ENCODE measurements at regions not wholly inside any gene's neighbourhood (a gene's known extent, or its start where the extent isn't known, plus 50 kb on each side); places are given as distances from the start of the nearest gene placed in this dataset.
"Not testable (repeated sequence)": the region's sequence is repeated elsewhere in the genome, so short reads cannot be mapped to it uniquely, and the experiment has no call there.

DNA sequence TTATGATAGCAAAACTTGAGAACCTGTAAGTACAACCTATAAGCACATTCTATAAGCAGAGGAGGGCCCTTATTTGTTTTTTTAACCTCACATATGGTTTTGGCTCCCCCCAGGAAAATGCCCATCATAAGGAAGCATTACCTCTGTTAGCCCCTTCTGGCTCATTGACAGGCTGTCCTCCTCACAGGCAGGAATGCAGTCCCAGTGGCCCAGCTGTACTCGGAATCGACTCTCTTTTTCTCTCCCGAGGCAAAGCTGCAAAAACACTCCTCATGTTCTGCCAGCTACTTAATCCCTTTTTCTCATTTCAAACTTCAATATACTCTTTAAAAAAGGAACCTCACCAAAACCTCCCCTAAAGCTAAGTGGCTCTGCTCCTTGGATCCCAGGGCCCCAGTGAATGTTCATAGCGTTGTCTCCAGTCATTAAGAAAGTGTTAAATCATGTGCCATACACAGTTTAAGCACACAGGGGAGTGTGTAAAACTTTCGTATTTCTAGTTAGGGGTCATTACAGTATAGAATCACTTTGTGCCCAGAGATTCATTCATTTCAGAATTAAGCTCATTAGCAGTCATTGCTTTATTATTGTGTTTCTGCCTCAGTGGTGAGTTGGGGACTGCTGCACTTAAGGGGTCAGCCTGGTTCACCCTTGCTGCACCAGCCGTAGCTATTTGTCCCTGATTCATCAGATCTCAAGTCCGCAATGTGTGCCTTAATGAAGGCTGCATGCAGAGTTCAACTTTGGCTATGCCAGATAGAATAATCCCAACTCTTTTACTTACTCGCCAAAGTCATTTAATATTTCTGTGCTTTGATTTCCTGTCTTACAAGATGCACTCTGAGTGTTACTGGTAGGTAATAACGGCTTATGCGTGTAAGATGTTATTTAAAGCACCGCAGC lies 57.6 kb downstream of the JRKL start:
- DNase-seq (ENCODE audit: low spot score): no peak

DNA sequence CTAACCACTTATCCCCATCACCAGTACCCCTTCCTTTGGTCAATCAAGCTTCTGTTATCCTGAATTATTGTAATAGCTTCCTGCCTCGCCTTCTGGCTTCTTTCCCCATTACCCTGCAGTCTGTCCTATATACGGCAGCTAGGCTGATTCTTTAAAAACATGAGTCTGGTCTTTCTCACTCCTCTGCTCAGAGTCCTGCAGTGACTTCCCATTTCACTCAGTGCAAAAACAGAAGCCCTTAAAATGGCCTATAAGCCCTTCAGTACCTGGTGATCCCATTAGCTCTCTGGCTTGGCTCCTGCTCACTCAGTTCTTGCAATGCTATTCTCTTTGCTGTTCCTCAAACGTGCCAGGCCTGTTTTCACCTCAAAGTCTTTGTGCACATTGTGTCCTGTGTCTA lies 58.4 kb downstream of the JRKL start:
- no peak for DNase-seq (ENCODE audit: low spot score)

DNA sequence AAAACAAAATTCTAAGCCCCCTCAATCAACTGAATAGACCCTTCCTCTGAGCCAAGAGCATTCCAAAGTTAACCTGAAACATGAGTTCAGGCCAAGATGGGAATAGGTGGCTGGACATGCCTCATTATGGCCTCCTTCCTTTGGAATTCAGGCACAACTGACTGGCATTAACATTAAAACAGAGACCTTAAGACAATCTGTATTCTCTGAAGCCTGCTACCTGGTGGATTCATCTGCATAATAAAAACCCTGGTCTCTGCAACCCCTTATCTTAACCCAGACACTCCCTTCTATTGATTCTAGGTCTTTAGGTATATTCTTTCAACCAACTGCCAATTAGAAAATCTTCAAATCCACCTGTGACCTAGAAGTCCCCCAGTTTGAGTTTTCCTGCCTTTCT lies 66.3 kb downstream of the JRKL start:
- no peak for DNase-seq (ENCODE audit: low spot score)

DNA sequence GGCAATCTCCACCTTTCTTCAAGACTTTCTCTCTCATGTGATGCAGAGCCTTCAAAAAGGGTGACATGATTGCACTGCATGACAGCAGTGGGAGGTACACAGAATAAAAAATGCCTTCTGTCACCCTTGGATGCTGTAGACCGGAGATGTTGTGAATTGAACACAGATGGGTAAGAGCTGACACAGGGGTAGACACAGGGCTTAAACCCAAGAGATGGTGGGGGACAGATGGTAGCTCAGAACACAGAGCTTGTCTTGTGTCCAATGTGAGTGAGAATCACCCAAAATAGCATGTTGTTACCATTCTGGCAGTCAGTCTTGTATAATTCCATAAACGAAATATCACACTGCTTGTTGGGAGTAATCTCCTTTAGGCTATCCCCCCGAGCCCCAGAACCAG lies 69.9 kb downstream of the JRKL start:
- no peak for DNase-seq (ENCODE audit: low spot score)

DNA sequence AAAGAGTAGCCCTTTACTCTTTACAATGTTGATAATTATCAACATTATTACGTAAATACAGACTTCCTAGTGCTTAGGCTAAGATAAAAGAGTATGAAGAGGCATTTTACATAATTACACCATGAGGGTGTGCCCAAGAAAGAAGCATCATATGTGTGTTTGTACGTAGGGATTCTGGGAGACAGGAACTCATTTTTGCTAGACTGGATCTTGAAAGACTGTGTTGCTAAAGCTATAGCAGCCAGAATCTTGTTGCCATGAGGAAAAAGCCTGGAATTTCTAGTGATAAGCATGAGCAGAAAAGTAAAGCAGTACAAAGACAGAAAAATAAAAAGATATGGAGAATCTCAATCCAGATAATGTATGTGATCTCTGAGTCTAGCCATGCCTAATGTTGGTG lies 72.1 kb downstream of the JRKL start:
- DNase-seq (ENCODE audit: low spot score): no peak

DNA sequence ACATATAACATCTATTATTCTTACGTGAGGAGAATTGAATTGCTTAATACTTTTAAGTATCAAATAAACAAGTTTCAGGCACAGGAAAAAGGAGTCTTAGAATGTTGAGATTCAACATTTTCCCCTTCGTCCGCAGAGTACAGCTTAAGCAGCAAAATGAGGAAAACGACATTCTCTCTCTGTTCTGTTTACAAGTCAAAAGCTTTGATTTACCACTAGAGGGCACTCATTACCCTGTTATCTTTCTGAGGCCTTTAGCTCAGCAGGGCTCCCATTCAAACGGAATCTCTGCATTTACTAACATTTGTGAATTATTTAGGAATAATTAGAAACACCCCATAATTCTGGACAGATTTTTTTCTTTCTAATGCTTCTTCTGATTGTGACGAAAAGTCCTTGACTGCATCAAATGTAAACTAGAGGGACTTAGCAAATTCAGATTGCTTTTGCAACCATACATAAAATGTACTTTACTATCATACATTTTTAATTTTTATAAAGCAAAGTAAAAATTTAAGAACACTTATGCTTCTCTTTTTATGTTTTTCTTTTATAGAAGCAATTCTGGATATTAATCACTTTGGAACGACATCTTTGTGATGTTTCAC lies 75.0 kb downstream of the JRKL start:
- peak; percentile 66 for DNase-seq (ENCODE audit: low spot score)

DNA sequence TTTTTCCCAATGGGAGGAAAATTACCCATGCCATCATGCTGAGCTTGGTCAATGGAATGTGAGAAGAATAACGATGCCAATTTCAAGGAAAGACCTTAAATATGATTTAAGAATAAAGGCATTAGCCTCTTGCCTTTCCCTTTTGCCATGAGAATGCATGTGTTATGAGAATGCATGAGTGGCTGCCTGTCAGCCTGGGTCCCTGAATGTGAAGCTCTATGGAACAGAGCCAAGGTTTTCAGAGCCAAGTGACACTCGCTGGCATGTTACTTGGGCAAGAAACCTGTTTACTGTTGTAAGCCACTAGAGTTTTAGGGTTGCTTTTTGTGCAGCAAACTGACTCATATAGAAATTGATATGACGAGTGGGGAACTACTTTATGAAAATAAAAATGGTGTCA lies 75.7 kb downstream of the JRKL start:
- DNase-seq (ENCODE audit: low spot score): no peak

DNA sequence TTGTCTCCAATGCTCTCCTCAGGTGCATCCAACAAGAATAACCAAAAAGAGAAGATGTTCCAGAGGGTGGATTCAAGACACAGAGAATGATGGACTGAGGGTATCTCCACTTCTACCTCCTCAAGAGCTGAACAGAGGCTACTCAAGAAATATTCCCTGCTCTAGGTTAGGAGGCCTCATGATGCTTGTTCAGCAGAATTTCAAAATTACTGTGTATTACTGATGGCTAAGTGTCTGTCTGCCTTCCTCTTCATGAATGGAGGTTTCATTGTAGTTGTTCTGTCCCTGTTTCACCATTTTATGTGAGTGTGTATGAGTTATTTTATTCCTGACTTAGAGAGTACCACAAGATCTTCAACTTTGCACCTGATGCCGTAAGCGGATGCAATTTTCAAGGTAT lies 76.8 kb downstream of the JRKL start:
- no peak for DNase-seq (ENCODE audit: low spot score)

DNA sequence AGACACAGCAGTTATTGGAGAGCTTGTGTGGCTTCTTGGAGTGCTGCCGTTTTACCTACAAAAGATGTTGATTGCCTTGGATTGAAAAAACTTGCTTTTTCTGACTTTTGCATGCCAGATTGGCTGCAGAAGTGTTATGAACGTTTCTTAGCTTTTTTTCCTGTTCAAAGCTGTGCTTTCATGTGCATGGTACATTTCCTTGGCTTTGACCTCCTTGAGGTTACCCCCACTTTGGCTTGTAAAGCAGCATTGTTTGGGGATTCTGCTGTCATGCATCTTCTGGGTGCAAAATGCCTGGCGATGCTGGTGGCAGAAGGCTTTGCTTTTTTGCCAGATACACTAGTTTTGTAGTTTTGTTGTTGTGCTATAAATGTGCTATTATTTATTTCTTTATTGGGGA lies 80.0 kb downstream of the JRKL start:
- DNase-seq (ENCODE audit: low spot score): no peak

DNA sequence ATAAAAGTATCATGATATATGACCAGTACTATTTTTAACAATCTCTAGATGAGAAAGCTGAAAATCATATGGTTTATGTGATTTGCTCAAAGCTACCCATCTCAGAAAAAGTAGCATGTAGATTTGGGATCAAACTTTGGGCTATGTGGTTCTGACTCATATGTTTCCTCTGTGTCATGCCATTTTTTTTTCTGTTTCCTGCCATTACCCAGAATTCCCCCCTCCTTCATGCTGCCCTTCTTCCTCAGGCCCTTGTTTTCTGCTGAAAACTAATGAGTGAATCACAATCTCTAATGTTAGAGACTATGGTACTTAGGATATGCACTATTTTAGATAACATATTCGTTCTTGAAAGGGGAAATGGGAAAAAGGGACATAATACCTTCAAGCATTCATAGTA lies 80.7 kb downstream of the JRKL start:
- DNase-seq (ENCODE audit: low spot score): no peak

DNA sequence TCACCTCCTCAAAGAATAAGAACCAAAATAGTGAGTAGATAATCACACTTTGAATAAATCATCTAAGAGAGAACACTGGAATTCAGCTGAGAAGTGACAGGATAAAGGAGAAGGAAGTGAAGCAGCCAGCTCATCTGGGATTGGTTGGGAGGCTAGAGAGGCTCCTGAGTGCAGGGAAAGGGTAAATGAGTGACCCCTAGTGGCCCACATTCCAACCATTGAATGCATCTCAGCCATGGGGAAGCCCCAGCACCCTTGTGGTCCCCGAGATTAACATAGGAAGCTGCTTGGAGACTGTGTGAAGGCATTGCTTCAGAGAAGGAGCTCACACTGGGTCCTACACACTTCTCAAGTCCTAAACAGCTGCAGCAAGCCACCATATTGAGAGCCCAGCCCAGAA lies 82.3 kb downstream of the JRKL start:
- no peak for DNase-seq (ENCODE audit: low spot score)

DNA sequence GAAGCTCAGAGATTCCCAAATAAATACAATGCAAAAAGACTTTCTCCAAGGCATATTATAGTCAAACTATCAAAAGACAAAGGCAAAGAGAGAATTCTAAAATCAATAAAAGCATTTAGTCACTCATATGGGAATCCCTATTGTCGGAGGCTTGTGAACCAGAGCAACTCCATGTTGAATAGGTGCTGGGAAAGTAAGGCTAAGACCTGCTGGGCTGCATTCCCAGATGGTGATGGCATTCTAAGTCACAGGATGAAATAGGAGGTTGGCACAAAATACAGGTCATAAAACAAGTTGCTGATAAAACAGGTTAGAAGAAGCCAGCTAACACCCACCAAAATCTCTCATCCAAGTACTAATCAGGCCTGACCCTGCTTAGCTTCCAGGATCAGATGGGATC lies 84.5 kb downstream of the JRKL start:
- no peak for DNase-seq (ENCODE audit: low spot score)

DNA sequence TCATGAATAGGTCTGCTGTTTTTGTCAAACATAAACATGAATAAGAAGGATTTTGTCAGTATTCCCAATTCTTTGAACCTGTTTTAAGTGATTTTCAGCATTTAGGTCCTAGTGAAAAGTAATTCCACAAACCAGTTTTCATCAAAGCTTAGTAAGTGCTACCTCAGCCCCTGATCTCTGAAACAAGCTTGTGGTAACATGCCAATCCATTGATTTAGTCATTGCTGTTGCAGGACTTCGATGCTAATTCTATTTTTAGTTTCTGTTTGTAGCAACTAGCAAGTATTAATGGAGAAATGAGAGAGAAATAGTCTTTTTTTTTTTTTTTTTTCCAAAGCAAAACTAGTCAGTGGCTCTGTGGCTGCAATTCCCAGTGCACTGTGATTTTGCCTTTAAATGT lies 91.4 kb downstream of the JRKL start:
- DNase-seq (ENCODE audit: low spot score): no peak

DNA sequence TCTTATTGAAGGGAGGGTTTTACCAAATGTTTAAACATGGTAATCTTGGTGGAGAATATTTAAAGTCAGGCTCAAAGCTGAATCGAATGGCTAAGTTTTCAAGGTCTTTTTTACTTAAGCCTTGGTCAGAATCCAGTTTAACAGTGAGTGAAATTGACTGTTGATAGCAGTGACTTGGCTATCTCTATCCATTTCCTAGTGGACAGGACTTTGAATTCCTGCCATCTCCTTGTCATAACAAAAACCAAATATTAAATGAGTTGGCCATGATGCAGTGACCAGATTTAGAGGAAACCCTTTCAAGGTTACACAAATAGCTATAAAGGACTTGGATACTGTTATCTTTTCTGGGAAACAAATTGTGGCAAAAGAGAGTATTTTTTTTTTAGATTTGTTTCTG lies 92.0 kb downstream of the JRKL start:
- no peak for DNase-seq (ENCODE audit: low spot score)

DNA sequence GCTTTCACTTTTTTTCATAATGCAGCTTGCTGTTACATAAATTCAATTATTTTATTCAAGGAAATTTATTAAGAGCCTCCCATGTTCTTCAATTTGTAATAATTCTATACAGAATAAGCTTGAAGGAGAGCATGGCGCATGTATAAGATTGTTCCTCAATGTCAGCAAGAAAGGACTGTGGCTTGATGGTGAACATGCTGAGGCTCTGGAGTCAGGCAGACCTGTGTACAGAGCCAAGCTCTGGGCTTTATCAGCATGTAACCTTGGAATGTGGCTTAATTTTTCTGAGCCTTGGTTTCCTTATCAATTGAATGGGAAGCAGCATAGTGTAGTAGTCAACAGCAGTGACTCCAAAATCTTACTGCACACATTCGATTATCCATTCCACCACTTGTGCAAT lies 92.4 kb downstream of the JRKL start:
- no peak for DNase-seq (ENCODE audit: low spot score)

DNA sequence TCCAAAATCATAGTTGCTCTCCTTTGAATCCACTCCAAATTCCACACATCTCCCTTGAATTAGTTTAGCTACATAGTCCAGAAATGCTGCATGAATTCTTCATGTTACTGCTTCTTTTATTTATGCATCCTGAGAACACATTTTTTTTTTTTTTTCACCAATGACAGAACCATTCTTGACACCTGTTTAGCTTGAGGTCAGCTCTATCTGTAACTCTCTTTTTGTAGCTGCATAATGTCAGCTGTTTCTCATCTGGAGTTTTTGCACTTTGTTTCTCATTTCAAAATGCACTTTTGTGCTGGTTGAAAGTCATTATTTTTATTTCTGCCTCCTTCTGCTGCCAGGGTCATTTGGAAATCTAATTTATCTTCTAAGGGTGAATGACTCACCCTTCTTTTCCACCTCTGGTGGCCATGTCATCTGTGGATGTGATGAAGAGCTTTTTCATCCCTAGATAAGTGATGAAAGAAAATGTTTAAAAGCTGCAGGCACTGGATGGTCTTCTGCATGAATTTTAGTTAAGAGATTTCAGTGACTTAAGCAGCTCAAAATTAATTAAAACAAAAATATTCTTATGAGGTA lies 93.7 kb downstream of the JRKL start:
- no peak for DNase-seq (ENCODE audit: low spot score)

DNA sequence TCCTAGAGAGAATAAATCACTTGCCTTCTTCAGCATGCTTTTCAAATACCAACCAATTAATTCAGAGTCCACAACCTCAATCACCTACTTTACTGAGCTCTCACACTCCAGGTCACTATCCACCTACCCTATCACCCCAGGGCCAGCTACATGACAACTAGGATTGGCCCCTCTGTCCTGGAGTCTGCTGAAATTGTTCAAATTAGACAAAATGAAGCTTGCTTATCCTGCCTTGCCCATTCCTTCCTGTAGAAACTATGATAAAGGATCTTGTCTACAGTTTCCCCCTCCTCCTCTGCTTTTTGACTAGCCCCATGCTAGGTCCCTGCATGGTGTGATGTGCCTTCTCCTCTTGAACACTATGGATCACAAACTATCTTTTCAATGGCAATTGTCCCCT lies 94.5 kb downstream of the JRKL start:
- no peak for DNase-seq (ENCODE audit: low spot score)

DNA sequence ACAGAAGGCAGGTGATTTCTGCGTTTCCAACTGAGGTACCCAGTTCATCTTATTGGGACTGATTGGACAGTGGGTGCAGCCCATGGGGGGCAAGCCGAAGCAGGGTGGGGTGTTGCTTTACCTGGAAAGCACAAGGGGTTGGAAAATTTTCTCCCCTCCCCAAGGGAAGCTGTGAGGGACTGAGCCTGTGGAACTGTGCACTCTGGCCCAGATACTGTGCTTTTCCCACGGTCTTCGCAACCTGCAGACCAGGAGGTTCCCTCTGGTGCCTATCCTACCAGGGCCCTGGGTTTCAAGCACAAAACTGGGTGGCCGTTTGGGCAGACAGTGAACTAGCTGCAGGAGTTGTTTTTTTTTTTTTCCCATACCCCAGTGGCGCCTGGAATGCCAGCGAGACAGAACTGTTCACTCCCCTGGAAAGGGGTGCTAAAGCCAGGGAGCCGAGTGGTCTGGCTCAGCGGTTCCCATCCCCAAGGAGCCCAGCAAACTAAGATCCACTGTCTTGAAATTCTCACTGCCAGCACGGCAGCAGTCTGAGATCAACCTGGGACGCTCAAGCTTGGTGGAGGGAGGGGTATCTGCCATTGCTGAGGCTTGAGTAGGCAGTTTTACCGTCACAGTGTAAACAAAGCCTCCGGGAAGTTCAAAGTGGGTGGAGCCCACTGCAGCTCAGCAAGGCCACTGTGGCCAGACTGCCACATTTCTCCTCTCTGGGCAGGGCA lies 97.2 kb downstream of the JRKL start:
- no peak for DNase-seq (ENCODE audit: low spot score)

DNA sequence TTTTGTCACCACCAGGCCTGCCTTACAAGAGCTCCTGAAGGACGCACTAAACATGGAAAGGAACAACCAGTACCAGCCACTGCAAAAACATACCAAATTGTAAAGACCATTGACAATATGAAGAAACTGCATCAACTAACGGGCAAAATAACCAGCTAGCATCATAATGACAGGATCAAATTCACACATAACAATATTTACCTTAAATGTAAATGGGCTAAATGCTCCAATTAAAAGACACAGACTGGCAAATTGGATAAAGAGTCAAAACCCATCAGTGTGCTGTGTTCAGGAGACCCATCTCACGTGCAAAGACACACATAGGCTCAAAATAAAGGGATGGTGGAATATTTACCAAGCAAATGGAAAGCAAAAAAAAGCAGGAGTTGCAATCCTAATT lies 99.1 kb downstream of the JRKL start:
- DNase-seq (ENCODE audit: low spot score): not testable (repeated sequence)

DNA sequence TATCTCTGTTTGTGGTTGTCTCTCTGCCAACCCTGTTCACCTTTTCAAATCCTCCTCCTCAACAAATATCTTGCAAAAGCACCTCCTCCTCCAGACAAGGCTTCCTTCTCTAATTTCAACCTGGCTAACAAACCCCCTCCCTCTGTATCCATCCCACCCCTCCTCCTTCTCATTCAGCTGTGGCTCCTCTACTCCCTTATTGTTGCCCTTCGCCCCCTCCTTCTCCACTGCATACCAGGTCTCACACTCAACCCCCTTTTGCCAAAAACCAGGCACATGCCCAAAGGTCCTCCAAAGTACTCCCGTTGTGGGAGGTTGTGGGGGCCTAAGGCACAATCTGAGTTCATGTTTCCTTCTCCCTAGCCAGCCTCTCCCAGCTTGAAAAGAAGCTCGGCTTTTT lies 110.6 kb downstream of the JRKL start:
- no peak for DNase-seq (ENCODE audit: low spot score)

DNA sequence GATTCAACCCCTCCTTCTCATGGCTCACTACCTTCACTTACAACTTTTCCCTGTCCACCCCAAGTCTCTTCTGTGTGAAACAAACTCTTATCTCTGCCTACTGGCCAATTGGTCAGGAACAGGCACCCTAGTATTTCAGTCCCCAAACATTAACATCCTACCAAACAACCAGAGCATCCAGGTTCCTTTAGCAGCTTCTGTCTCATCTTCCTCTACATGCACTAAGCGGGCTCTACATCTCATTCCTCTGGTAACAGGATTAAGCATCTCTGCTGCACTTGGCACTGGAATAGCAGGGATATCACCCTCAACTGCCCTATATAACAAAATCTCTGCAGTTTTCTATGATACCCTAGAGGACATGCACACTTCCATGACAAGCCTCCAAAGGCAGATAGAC lies 116.2 kb downstream of the JRKL start:
- DNase-seq (ENCODE audit: low spot score): no peak

DNA sequence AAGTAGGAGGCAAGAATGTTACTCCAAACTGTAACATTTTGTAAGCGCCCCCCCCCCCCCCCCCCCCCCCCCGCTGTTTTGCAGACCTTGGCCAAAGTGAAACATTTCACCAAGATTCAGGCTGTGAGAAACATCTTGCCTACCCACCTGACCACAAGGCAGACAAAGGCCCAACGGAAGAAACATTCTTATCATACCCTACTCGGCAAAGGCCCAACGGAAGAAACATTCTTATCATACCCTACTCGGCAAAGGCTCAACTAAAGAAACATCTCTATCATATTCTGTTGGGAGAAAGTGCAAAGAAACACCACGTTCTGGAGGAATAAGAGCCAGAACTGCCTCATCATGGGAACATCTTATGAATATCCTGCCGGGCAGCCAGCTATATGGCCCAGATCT lies 117.1 kb downstream of the JRKL start:
- no peak for DNase-seq (ENCODE audit: low spot score)

DNA sequence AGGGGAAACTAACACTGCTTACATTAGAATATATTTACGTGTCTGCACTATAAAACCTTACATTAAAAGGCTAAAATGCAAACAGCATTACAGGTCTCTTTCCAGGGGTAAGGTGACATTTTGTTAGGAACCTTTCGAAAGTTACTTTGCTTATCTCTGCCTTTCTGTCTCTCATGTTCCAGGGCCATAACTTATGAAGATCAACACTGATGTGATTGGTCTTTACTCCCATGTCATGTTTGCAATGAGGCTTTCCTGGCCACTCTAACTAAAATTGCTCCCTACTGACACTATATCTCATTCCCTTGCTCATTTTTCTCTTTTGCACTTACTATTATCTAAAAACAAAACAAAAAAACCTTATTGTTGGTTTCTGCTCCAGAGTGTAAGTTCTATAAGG lies 119.0 kb downstream of the JRKL start:
- DNase-seq (ENCODE audit: low spot score): no peak
